ENCODE measurements at regions not wholly inside any gene's neighbourhood (a gene's known extent, or its start where the extent isn't known, plus 50 kb on each side); places are given as distances from the start of the nearest gene placed in this dataset.

- Mint-ChIP-seq H3K27ac (ENCODE audit: low read depth, unreplicated experiment) (no peak overlapping the region), H3K36me3 (ENCODE audit: insufficient read depth, unreplicated experiment) (no peaks in the 10 kb centered on the region), H3K27me3 (ENCODE audit: insufficient read depth, unreplicated experiment) (no peaks in the 10 kb centered on the region), H3K9me3 (ENCODE audit: unreplicated experiment) (no peaks in the 10 kb centered on the region), H3K4me3 (ENCODE audit: unreplicated experiment) (no peak overlapping the region), H3K4me1 (ENCODE audit: insufficient read depth, unreplicated experiment) (no peaks in the 10 kb centered on the region)
- no peak for TF ChIP-seq CTCF (IDR thresholded peaks at IDR 0.05; ENCODE audit: unreplicated experiment)
- POLR2A ChIA-PET, result no interaction called here
- CTCF ChIA-PET, result no interaction called here
- no TSS peak for BruUV-seq (replicated peaks)
- DNase-seq (ENCODE audit: unreplicated experiment), result no peak
- intact Hi-C loops (cut with micrococcal nuclease), result no loop called here
Measured at GRCh38 chr5:118365718-118366117, 622.6 kb downstream of the DTWD2 start.

GRCh38 chr5:118354797-118355196 is 633.5 kb downstream of the DTWD2 start:
- intact Hi-C loops (cut with micrococcal nuclease), result no loop called here
- POLR2A ChIA-PET, result interaction anchor here (0.6 kb wide), 1 partner anchor 399 kb away, joined by 3 read pairs; no protein-coding TSS in a partner anchor
- Mint-ChIP-seq H3K9me3 (ENCODE audit: unreplicated experiment) (no peaks in the 10 kb centered on the region), H3K36me3 (ENCODE audit: insufficient read depth, unreplicated experiment) (no peaks in the 10 kb centered on the region), H3K4me3 (ENCODE audit: unreplicated experiment) (no peak overlapping the region), H3K4me1 (ENCODE audit: insufficient read depth, unreplicated experiment) (peaks cover 5% of the 10 kb centered on the region), H3K27ac (ENCODE audit: low read depth, unreplicated experiment) (no peak overlapping the region), H3K27me3 (ENCODE audit: insufficient read depth, unreplicated experiment) (no peaks in the 10 kb centered on the region)
- no TSS peak for BruUV-seq (replicated peaks)
- TF ChIP-seq CTCF (IDR thresholded peaks at IDR 0.05; ENCODE audit: unreplicated experiment), result no peak
- CTCF ChIA-PET, result interaction anchor here (0.7 kb wide), 1 partner anchor 161 kb away, joined by 3 read pairs; no protein-coding TSS in a partner anchor
- DNase-seq (ENCODE audit: unreplicated experiment), result no peak

GRCh38 chr5:118353970-118354369 is 634.4 kb downstream of the DTWD2 start:
- H3K36me3 Mint-ChIP-seq (ENCODE audit: insufficient read depth, unreplicated experiment), result no peaks in the 10 kb centered on the region
- intact Hi-C loops (cut with micrococcal nuclease), result no loop called here

GRCh38 chr5:118336468-118336867 is 651.9 kb downstream of the DTWD2 start:
- Mint-ChIP-seq H3K27me3 (ENCODE audit: insufficient read depth, unreplicated experiment) (no peaks in the 10 kb centered on the region), H3K27ac (ENCODE audit: low read depth, unreplicated experiment) (no peak overlapping the region), H3K36me3 (ENCODE audit: insufficient read depth, unreplicated experiment) (no peaks in the 10 kb centered on the region), H3K9me3 (ENCODE audit: unreplicated experiment) (peaks cover 9% of the 10 kb centered on the region), H3K4me1 (ENCODE audit: insufficient read depth, unreplicated experiment) (no peaks in the 10 kb centered on the region), H3K4me3 (ENCODE audit: unreplicated experiment) (no peak overlapping the region)
- BruUV-seq (replicated peaks), result no TSS peak
- ChIA-PET POLR2A (no interaction called here), CTCF (interaction anchor here (0.6 kb wide), 1 partner anchor 220 kb away, joined by 4 read pairs; no protein-coding TSS in a partner anchor)
- no peak for DNase-seq (ENCODE audit: unreplicated experiment)
- intact Hi-C loops (cut with micrococcal nuclease), result no loop called here
- no peak for TF ChIP-seq CTCF (IDR thresholded peaks at IDR 0.05; ENCODE audit: unreplicated experiment)

More at GRCh38 chr5:118353970-118354369, 634.4 kb downstream of the DTWD2 start:
- Mint-ChIP-seq H3K4me1 (ENCODE audit: insufficient read depth, unreplicated experiment) (peaks cover 5% of the 10 kb centered on the region), H3K9me3 (ENCODE audit: unreplicated experiment) (no peaks in the 10 kb centered on the region), H3K27me3 (ENCODE audit: insufficient read depth, unreplicated experiment) (no peaks in the 10 kb centered on the region), H3K4me3 (ENCODE audit: unreplicated experiment) (no peak overlapping the region), H3K27ac (ENCODE audit: low read depth, unreplicated experiment) (no peak overlapping the region)
- no peak for TF ChIP-seq CTCF (IDR thresholded peaks at IDR 0.05; ENCODE audit: unreplicated experiment)
- BruUV-seq (replicated peaks), result no TSS peak
- no peak for DNase-seq (ENCODE audit: unreplicated experiment)
- CTCF ChIA-PET, result no interaction called here
- POLR2A ChIA-PET, result no interaction called here
